Activated T-cell treated with anti-CD3 and anti-CD28 coated beads for 24 hours (primary cell): ENCODE measurements at regions not wholly inside any gene's neighbourhood (a gene's known extent, or its start where the extent isn't known, plus 50 kb on each side); places are given as distances from the start of the nearest gene placed in this dataset.

Experiments
- DNase-seq: peaks from one replicate; pipeline ENCODE4 v3.0.0-alpha.2; 2020; ENCODE audit warnings: low read depth

DNA sequence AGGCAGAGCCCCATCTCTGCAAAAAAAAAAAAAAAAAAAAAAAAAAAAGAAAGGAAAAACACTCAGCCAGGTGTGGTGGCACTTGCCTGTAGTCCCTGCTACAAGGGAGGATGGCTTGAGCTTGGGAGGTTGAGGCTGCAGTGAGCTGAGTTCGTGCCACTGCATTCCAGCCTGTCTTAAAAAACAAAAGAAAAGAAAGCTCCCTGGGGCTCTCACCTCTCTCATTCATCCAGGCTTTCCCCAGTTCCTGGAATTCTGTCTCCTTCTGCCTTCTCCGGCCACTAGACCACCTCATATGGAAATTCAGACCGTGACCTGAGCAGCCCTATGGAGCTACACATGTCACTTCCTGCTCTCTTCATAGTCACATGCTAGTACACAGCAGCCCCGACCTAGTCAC lies 101.1 kb upstream of the TAB2 start:
- no peak for DNase-seq

DNA sequence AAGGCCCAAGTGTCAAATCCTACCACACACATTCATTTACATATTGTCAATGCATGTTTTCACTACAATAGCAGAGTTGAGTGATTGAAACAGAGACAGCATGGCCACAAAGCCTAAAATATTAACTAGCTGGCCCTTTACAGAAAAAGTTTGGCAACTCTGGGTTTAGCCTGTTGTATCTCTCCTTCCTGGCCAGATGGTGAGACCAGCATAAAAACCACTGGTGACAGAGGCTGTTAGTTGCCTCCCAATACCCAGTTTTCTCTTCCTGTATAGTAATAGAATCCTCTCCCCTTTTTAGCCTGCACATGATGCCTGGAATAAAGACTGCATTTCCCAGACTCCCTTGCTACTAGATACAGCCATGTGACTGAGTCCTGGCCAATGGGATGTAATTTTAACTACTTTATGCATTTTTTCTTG lies 100.0 kb upstream of the TAB2 start:
- no peak for DNase-seq

DNA sequence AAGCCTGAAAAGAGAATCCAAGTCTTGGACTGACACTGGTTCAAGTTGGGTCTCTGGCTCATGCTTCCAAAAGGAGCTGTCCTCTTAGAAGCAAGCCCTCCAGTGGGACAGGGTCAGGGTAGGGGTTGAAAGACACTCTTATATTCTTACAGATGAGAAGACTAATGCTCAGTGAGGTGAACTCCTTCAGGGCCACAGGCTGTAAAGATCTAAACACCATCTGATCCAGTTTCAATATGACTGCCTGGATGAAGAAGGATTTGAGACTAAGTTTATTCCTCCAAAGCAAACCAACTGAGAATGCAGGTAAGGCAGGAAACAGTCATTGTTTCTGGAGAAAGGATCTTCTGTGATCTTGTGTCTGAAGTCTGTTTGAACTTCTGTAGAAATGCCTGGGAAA lies 99.0 kb upstream of the TAB2 start:
- DNase-seq: no peak

DNA sequence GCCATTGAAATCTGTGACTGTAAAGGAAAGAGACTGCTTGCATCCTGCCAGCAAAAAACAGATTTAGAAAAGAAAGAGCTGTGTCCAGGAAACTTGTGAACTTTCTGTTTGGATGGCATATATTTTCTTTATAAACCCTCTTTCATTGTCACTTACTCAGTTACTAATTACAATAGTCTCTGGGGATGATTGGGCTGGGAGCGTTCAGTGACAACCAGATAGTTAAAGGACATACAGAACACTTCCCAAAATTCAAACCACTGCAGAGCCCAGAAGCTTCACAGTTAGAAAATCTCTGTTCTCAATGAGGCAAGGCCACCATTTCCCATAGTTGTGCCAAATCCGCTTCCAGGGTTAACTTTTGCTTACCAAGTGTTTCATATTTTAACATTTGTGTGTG lies 98.6 kb upstream of the TAB2 start:
- DNase-seq: no peak

DNA sequence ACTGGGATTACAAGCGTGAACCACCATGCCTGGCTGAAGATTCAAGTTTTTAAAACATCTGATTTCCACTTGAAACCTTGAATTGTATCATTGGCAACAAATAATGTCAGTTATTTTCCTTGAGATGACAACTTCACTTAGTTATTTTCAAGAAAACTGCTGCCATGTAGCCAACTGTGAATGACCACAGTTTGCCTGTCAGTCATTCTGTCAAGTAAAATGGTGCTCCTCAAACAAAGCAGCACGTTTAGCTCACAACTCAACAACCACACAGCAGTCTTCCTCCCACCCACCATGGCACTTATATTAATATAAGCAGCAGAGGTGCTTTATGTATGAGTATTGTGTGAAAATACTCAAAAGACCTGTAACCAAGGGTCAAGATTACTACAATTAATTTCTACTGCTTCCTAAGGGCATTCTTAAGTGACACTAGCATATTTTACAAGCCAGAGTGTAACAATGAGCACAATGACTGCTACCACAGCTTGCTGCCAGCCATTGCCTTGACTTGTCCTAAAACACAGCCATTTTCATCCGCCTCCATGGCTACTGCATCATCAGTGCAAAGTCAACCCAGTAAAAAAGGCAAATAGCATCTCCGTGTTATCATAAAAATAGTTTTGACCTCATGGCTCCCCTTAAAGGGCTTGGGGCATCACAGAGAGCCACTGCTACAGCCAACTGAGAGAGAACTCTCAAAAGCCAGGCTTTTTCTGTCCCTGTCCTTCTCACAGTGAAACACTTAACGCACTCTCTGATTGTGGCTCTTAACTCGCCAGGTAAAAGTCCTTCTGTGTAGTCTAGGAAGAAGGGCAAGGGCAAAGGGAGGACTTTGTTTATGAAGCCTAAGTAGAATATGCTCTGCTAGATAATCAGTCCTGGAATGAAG lies 96.4 kb upstream of the TAB2 start:
- no peak for DNase-seq

DNA sequence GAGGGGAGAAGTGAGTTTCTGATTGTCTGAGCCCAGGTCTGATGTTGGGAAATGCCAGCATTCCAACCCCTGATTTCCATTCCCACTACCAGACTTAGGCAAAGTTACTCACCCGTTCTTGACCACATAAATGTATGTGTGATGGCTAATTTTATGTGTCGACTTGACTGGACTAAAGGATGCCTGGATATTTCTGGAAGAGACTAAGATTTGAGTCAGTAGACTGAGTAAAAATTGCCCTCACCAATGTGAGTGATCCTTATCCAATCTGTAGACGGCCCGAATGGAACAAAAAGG lies 95.8 kb upstream of the TAB2 start:
- no peak for DNase-seq

DNA sequence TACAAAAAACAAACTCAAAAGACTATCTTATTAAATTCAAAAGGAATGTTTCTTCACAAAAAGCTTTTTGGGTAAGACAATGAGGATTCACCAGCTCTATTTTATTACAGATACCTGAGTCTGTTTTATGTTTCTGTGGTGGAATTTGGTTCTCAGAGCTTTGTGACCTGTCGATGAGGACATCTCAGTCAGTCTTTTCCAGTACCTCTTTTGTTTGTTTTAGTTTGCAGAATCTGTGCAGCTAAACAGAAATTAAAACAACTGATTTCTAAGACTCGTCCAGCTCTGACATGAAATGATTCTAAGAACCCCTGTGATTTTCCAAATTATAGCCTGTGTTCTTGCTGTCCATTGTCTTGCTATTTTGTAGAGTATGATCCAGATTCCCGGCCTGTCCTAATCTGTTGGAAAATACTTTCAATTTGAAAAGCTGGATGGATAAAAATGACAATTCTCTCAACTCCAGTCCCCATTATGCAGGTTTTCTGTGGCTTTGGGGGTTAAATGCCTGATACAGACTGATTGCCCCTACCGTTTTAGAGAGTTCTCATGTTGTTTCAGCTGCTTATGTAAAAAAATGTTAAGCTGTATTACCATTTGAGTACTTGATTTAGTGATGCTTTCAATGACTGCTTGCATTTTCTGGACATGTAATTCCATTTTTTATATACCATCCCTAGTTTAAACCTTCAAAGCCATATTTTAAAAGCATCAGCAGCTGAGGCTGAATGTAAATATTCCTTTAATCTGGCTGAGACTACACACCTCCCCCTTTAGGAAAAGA lies 94.2 kb upstream of the TAB2 start:
- no peak for DNase-seq

DNA sequence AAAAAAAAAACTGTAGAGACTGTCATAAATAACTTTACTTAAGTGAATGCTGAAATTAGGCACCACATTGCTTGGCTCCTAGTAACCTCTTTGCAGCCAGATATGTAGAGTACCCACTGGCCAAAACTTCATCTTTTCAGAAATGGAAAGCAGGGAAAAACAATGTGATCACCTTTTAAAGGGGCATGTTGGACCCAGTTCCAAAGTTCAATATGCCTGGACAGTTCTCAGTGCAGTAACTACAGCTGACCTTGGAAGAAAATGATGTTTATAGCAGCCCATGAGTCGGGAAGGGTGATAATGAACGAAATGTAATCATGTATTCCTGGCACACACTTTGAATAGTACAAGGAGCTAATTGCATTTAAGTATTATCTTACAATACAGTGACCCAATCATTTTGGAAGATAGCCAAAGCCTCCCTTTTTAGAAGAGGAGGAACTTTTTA lies 93.6 kb upstream of the TAB2 start:
- no peak for DNase-seq

DNA sequence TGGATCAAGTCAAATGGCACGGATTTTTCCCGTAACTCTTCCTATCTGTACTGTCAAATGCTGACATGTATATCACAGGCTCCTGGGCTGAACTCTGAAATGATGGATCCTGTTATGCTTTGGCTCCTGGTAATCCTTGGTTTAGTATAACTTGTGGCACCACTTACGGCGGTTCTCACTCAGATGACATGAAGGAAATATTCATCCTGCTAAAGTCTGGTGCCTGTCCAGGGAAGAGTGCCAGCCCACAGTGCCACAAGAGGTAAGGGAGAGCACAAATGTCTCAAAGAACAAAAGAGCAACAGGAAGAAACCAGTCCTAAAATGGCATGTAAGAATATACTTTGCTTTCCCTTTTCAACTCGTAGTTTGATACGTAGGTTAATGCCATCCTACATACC lies 93.1 kb upstream of the TAB2 start:
- DNase-seq: no peak

DNA sequence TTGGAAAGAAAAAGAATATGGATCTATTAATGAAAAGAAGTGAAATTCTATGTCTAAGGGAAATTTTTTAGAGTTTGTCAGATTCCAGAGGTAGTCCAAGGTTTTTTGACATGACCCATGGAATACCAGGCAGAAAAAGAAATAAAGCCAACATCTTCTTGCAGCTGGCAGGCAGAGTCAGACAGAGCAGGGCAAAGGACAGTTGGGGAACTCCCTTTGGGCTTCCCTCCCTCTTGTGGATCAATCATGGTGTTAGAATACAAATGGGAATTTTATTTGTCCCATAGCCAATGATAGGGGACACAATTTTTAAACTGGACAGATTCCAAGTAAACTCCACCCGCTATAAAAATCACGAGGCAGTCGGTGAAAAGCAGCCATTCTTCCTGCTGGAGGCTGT lies 92.1 kb upstream of the TAB2 start:
- no peak for DNase-seq

DNA sequence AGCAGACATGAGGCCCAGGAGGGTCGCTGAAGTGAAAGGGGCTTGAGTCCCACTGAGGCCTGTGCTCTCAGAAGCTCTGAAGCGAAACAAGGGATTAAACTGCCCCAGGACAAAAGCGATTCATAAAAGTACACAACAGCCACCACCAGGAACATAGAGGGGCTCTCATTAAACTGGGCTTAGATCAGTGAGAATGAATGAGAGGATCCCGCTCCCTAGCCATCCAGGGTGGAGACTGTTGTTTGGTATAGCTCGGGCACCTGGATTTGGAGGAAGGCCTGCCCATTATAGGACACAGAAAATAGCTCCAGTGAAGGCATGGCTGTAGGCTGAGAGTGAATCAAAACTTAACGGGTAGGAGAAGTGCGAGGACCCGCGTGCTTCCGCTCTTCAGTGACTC lies 91.6 kb upstream of the TAB2 start:
- no peak for DNase-seq

DNA sequence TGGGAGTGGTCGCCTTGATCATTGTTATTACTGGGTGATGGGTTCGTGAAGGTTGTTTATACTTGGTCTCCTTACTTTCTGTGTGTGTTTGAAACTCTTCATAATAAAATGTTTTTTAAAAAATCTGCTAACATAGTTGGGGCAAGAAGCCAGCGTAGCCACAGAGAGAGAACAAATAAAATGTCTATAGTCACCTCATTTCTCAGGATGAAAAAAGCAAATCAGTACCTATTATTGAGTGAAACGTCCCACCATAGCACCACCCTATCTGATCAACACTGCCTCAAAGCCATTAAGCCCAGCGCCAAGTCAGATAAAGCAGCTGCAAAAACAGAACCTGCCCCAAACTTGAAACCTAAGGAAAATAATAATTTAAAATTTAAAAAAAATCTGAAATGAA lies 89.7 kb upstream of the TAB2 start:
- no peak for DNase-seq

DNA sequence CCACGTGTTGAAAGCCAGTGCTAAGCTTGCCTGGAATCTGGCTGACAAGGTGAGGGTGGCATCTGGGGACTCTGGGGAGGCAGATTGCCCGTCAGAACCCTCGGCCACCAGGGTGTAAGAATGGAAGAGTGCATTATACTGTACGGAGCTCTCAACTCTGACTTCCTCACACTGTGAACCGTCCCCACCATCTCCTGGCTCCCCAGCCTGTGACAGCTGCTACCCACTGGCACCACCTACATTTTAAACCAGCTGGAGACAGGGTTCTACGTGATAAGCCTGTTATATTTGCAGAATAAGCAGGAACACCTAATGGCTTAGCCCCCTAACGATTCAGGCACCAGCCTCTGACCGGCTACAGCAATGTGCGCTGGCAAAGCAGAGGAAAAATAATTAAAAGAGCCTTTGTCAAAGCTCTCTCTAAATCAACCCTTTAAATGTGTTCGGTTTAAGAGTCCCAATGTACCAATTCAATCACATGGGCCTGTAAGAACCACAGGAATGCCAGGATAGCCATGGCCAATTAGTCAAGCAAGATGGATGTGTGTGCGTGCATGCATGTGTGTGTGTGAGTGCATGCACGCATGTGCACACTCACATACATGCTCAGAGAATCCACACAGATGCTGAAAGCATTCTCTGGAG lies 89.1 kb upstream of the TAB2 start:
- DNase-seq: no peak

DNA sequence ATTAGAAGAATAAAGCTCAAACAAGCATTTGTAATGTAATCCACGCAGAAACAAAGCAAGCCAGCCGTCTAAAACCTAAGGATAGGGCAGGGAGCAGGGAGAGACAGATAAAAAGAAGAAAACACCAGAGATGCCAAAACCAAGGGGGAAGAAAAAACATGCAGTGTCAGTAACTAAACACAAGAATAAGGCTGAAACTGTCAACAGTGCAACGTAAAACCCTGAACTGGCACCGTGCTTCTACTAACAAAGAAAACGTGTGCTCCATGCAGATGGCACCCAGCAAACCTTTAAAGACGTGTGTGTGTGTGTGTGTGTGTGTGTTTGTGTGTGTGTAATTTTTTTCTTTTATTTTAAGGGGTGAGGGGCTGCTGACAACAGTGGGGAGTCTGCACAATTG lies 88.4 kb upstream of the TAB2 start:
- DNase-seq: no peak

DNA sequence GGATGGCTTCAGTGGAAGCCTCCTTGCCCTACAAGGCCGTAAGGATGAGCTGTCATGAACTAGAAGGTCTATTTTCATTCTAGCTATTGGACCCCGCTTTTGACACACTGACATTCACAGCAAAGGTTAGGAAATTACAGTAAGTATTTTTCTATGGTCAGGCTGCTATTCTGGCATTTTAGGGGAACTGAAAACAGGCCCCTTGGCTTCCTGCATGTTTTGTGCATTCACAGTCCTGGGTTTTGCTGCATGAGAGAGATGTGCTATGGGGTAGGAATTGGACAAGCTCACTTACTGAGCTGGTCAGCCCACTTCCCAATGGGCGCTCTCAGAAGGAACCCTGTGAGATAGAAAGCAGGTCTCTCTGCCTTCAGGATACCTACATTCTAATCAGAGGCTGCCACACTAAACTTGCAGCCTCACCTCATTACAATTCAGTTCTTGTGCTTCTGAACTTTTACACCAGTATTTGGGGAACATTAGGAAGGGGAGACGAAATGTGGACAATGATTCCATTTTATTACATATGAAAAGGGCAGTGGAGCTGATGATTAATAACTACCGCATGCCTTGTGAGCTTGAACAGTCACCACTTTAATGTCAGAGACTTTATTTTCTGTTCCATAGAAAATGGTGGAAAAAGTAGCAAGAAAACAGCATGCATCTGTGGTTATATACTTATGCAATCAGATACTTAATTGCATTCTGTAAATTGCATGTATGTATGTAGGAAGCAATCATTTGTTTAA lies 86.6 kb upstream of the TAB2 start:
- no peak for DNase-seq

DNA sequence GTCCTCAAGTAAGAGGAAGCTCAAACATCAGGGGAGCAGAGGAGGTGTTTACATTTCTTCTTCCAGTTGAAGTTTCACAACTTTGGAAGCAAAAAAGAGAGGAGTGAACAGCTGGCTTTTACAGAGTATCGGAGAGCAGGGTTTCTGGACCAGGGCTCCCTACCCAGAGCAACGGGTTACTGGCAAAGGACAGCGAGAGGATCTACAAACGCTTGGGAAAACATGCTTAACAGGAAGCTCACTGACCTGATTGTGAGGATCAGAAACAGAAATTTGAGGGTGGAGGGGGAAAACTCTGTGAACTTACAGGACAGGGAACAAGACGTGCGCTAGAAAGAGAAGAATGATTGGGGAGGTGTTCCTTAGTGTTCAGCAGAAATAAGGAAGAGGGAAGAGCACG lies 85.7 kb upstream of the TAB2 start:
- DNase-seq: no peak

DNA sequence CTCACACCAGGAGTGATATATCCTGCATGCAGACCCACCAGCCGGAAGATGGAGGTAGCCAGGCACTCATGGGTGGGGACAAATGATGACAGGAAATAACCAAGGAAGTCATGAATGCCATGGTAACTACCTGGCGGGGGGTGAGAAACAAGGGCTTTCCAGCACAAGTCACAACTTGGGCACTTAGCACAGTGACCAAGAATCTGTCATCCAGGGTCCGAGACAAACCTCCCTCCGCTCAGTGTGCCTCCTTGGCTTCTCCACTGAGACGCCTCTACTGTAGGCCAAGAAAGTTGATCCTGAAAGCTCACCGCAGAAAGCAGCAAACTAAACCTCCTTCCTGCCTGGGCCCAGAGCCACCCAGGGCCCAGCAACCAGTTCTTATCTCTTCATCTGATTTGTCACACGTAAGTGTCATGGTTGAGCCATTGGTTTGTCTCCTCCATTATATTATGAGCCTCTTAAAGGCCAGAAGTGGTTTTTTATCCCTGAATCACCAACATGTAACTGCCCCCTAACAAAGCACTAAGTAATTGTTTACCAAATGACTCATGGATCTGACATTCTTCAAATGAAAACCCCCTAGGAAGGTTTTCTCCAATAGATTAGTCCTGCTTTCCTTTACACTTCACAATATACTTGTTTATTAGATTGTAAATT lies 84.3 kb upstream of the TAB2 start:
- DNase-seq: peak; percentile 47

DNA sequence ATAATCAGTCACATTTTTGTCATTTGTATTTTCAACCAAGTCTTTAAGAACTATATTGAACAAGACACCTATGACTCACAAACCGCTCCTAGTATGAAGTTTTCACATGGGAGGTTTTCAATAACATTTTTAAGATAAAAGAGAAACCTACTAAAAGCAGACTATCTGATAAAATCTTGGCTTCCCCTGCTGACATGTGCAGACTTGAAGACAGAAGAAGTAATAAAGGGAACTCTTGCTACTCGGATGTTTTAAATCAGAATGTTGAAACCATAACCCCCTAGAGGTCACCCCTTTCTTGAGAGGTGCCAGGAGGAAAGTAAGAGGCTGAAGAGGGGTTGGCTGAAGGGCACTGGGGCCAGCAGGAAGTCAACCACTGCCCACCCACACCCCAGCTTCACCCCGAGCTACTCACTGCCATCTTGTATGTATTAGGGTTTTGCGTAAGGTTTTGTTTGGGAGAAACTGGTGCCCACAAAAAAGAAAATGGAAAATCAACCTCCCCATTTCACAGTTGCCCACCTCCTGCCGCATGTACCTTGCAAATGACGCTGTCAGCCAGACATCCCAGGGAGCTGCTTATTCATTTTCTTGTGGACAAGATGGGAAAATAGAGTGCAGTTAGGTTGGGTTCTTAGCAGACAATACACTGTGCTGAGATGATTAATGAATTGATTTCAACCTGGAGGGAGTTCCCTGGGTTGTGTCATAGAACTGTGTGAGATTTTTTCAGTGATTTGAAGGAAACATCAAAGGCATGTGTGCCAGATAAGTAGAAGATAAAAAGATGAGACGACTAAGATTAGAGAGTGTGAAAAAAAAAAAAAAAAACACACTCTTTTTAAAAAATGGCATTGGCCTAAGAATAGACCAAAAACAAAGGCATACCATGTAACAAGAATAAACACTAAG lies 83.2 kb upstream of the TAB2 start:
- peak; percentile 29 for DNase-seq

DNA sequence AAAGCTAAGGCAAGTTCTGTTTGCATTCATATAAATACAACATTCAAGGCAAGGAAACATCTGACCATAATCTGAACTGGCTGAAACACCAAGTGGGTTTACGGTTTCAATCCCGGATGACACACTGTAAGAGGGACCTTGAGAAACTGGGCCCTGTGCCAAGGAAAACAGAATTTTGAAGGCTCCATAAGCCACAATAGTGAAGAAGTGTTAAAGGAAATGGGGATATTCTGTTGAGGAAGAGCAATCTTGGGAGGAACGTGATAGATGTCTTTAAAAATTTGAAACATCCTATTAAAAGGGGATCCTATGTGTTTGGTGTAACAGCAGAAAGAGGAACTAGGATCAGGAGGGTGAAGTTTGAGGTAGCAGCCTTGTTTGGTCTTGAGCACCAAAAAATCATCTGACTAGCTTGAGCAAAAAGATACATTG lies 82.4 kb upstream of the TAB2 start:
- no peak for DNase-seq

DNA sequence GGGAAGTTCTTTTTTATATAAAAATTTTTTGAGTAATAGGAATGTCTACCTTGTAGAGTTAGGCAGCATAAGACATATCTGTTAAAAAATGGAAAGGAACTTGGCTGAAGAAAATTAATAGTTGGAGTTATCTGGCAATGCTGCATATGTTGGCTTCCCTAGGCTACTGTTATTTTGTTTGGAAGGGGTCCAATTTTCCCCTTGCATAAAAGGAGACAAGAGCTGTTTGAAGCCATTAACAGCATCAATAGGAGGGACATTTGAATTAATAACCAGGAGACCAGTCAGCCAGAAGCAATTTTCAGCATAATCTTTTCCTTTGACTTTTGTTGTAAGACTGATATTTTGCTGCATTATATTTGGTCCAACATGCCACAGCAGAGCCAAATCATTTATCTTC lies 80.9 kb upstream of the TAB2 start:
- DNase-seq: no peak

DNA sequence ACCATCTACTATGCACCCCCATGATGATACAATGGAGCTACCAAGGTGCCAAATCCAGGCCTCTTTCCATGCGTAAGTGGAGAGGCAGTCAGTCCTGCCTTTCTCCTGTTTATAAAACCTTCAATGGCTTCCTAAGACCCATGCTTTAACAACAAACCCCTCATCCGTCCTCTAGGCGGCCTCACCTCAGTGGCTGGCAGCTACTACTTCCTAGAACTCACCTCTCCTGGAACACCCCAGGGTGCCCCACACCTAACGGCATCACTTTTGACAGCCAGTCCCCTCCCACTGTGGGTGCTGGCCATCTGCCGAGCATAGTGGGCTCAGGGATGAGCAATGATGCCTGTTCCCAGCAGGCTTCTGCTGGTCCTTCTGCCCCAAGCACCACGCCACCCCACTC lies 80.0 kb upstream of the TAB2 start:
- no peak for DNase-seq
